CD4-positive, CD25-positive, alpha-beta regulatory T cell (primary cell): ENCODE measurements at regions not wholly inside any gene's neighbourhood (a gene's known extent, or its start where the extent isn't known, plus 50 kb on each side); places are given as distances from the start of the nearest gene placed in this dataset.

Experiments used
- ATAC-seq, 2 donors: fragments of 150-1000 bp; cut with Tn5 transposase; one replicate each; pipeline ENCODE4 v1.10.0; 2021; ENCODE audit warnings: low read depth in 2 of 2, moderate number of reproducible peaks in 2 of 2, moderate library complexity in 1 of 2
- DNase-seq, 3 donors: peaks; one replicate each; pipeline versions ENCODE4 v3.0.0 to v3.0.0-alpha.2; 2012 to 2022; ENCODE audit warnings: mixed read lengths in 1 of 3
- H3K27ac ChIP-seq: one replicate; pipeline ENCODE4 v1.7.0; 2013; ENCODE audit warnings: mild to moderate bottlenecking, low read length; ENCODE audit not compliant: insufficient read depth, poor library complexity, severe bottlenecking
- H3K27me3 ChIP-seq: one replicate; pipeline ENCODE4 v1.7.0; 2013; ENCODE audit warnings: low read length; ENCODE audit not compliant: control insufficient read depth, insufficient read depth
- H3K36me3 ChIP-seq: one replicate; pipeline ENCODE4 v1.7.0; 2013; ENCODE audit warnings: mild to moderate bottlenecking, low read length, moderate library complexity; ENCODE audit not compliant: control insufficient read depth, insufficient read depth
- H3K4me1 ChIP-seq: 2 replicates; pipeline ENCODE4 v1.7.0; 2013; ENCODE audit warnings: mild to moderate bottlenecking, low read length; ENCODE audit not compliant: insufficient read depth, control insufficient read depth, poor library complexity, severe bottlenecking
- H3K4me3 ChIP-seq: one replicate; pipeline ENCODE4 v1.7.0; 2013; ENCODE audit warnings: low read depth, mild to moderate bottlenecking, low read length, moderate library complexity
- H3K9me3 ChIP-seq, 2 experiments: 1 replicate in 1 of 2; 2 replicates in 1 of 2; pipeline ENCODE4 v1.7.0; 2013; ENCODE audit warnings: low read length in 2 of 2, mild to moderate bottlenecking in 1 of 2, moderate library complexity in 1 of 2; ENCODE audit not compliant: control insufficient read depth in 2 of 2
- H3K27ac Mint-ChIP-seq, 3 donors: one replicate each; pipeline ENCODE4 v1.8.0; 2020 to 2022; ENCODE audit warnings: mild to moderate bottlenecking in 3 of 3, mixed read lengths in 3 of 3, moderate library complexity in 2 of 3
- H3K27me3 Mint-ChIP-seq: one replicate; pipeline ENCODE4 v1.8.0; 2022; ENCODE audit warnings: mild to moderate bottlenecking, mixed read lengths
- H3K36me3 Mint-ChIP-seq: one replicate; pipeline ENCODE4 v1.8.0; 2020; ENCODE audit warnings: mixed read lengths
- H3K4me1 Mint-ChIP-seq, 4 donors: one replicate each; pipeline ENCODE4 v1.8.0; 2020 to 2022; ENCODE audit warnings: mixed read lengths in 4 of 4, mild to moderate bottlenecking in 1 of 4
- H3K4me3 Mint-ChIP-seq, 4 donors: one replicate each; pipeline ENCODE4 v1.8.0; 2020 to 2022; ENCODE audit warnings: mild to moderate bottlenecking in 4 of 4, mixed read lengths in 4 of 4, moderate library complexity in 3 of 4
- H3K9me3 Mint-ChIP-seq, 7 donors: one replicate each; pipeline ENCODE4 v1.8.0; 2020 to 2022; ENCODE audit warnings: mixed read lengths in 7 of 7, mild to moderate bottlenecking in 3 of 7, moderate library complexity in 2 of 7

DNA sequence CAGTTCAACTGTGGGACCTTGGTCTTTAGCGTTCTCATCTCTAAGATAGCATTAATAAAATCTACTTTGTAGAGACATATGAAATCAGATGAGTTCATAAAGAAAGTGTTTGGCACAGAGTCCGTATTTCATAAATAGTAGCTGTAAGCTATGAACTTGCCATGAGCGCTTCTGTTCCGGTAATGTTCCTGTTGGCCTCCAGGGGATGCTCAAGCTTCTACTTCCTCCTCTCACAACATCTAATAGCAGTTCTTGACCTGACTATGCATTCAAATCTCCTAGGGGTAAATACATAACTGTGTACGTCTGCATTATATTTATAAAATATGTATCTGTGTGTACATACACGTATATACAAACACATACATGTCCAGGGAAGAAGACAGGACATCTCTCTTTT is 288.2 kb upstream of the TMPO start:
- Mint-ChIP-seq H3K9me3 (peaks cover 0 to 3% (median 0%) of the 10 kb centered on the region in 7 donors), H3K36me3 (no peaks in the 10 kb centered on the region), H3K27ac (no peak overlapping the region), H3K4me1 (no peaks in the 10 kb centered on the region), H3K27me3 (peaks cover 4% of the 10 kb centered on the region), H3K4me3 (no peak overlapping the region)
- H3K27ac ChIP-seq: no peak overlapping the region
- H3K36me3 ChIP-seq: no peaks in the 10 kb centered on the region
- H3K9me3 ChIP-seq: no peaks in the 10 kb centered on the region
- H3K27me3 ChIP-seq: peaks cover 2% of the 10 kb centered on the region
- ATAC-seq: no peak
- no peaks in the 10 kb centered on the region for H3K4me1 ChIP-seq
- no peak overlapping the region for H3K4me3 ChIP-seq
- peak in 1 of 3 donors; percentile 19 for DNase-seq

DNA sequence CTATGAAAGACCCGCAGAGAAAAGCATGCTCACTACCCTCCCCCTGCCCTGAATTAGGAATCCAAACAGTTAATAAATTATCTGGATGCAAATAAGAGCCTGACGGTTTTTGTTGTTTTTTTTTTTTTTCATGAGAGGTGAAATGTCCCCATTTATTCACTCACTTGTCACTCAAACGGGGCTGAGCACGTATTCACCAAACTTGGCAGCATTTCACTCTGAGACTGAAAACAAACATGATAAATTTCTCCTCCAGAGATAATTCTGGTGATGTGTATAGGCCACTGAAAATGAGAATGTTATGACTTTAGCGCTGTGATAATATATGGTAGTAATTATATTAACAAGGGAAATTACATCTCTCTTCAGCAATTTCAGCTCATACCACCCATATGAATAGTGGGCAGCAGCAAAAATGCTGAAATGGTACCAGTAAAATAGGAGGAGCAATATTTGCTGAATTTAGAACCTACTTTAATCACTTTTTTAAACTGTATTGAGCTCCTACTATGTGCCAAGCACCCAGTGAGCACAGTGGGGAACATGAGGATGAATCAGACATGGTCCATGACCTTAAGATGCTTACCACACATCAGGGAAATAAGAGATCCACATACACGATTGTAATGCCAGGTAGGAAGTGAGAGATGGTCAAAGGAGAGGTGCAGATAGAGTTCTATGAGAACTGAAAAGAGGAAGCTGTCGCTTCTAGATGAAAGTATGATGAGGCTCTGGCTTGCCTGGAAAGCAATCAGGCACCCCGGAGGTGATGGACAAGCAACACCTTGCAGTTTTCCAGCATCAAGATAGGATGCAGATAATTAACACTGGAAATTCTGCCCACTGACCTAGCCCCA is 286.5 kb upstream of the TMPO start:
- Histone ChIP-seq H3K27me3 (no peaks in the 10 kb centered on the region), H3K4me3 (no peak overlapping the region), H3K27ac (no peak overlapping the region), H3K36me3 (no peaks in the 10 kb centered on the region), H3K4me1 (no peaks in the 10 kb centered on the region), H3K9me3 (no peaks in the 10 kb centered on the region)
- Mint-ChIP-seq H3K4me1 (no peaks in the 10 kb centered on the region), H3K27ac (no peak overlapping the region), H3K27me3 (peaks cover 4% of the 10 kb centered on the region), H3K36me3 (no peaks in the 10 kb centered on the region), H3K4me3 (no peak overlapping the region), H3K9me3 (peaks cover 0 to 3% (median 0%) of the 10 kb centered on the region in 7 donors)
- ATAC-seq (no peak), DNase-seq (no peak)

DNA sequence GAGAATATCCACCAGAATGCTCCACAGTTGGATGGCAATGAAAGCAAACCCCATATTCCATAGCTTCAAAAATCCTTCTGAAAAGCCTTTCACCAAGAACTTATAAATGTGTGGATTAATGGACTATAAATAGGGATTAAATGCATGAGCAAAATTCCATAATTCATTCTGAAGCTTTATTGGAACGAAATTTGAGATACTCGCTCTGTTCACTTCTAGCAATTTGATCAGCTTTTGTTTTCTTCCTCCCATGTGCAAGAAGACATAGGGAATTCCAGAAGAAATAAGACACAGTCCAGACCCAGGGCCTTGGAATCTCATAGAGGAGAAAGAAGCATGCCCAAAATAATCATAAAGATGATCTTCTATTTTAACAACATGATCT is 285.9 kb upstream of the TMPO start:
- H3K4me3 Mint-ChIP-seq: no peak overlapping the region
- DNase-seq (no peak), ATAC-seq (no peak)
- no peaks in the 10 kb centered on the region for H3K9me3 ChIP-seq
- H3K27ac ChIP-seq: no peak overlapping the region
- H3K36me3 ChIP-seq: no peaks in the 10 kb centered on the region
- H3K4me1 ChIP-seq: no peaks in the 10 kb centered on the region
- no peaks in the 10 kb centered on the region for H3K27me3 ChIP-seq
- H3K27ac Mint-ChIP-seq: no peak overlapping the region
- no peak overlapping the region for H3K4me3 ChIP-seq
- H3K27me3 Mint-ChIP-seq: peaks cover 4% of the 10 kb centered on the region
- H3K36me3 Mint-ChIP-seq: no peaks in the 10 kb centered on the region
- peaks cover 0 to 3% (median 0%) of the 10 kb centered on the region in 7 donors for H3K9me3 Mint-ChIP-seq
- no peaks in the 10 kb centered on the region for H3K4me1 Mint-ChIP-seq

DNA sequence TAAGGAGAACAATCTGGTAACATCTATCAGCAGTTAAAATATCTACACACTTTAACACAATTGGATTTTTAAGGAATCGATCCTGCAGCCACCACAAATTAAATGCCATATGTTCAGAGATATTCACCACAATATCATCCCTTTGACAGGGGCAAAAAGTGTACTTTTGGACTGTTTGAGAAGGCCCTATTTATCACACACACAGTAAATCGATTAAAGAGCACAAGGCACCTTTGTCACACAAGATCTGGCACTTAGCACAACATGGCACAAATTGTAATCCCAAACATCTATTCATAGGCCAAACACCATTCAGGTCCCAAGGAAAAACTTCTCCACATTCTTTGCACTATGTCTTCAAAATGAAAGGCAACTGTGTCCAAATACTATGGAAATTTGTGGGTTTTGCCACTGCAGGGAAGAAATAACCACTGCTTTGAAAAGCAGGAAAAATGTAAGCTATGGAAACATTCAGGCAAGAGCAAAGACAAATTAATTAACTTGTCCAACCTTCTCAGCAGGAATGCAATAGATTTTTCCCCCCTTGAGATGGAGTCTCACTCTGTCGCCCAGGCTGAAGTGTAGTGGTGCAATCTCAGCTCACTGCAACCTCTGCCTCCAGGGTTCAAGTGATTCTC is 282.5 kb upstream of the TMPO start:
- Mint-ChIP-seq H3K27ac (no peak overlapping the region), H3K27me3 (peaks cover 4% of the 10 kb centered on the region), H3K9me3 (peaks cover 0 to 6% (median 0%) of the 10 kb centered on the region in 7 donors), H3K36me3 (no peaks in the 10 kb centered on the region), H3K4me1 (no peaks in the 10 kb centered on the region), H3K4me3 (no peak overlapping the region)
- Histone ChIP-seq H3K27ac (no peak overlapping the region), H3K9me3 (peaks cover 0 to 2% of the 10 kb centered on the region in 2 experiments), H3K4me1 (no peaks in the 10 kb centered on the region), H3K4me3 (no peak overlapping the region), H3K27me3 (no peaks in the 10 kb centered on the region), H3K36me3 (no peaks in the 10 kb centered on the region)
- no peak for ATAC-seq
- DNase-seq: no peak

DNA sequence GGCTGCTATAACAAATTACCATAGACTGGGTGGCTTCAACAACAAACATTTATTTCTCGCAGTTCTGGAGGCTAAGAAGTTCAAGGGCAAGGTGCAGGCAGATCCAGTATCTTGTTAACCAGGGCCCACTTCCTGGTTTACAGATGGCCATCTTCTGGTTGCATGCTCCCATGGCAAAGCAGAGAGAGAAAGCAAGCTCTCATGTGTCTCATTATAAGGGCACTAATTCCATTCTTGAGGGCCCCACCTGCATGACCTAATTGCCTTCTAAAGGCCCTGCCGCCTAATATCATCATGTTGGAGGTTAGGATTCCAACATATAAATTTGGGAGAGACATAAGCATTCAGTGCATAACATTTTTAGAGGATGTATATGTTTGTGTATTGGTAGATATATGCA is 280.1 kb upstream of the TMPO start:
- H3K4me3 ChIP-seq: no peak overlapping the region
- Mint-ChIP-seq H3K36me3 (no peaks in the 10 kb centered on the region), H3K4me3 (no peak overlapping the region), H3K4me1 (no peaks in the 10 kb centered on the region), H3K27me3 (no peaks in the 10 kb centered on the region), H3K27ac (no peak overlapping the region), H3K9me3 (peaks cover 0 to 8% (median 0%) of the 10 kb centered on the region in 7 donors)
- DNase-seq: no peak
- peaks cover 0 to 2% of the 10 kb centered on the region in 2 experiments for H3K9me3 ChIP-seq
- no peaks in the 10 kb centered on the region for H3K27me3 ChIP-seq
- no peaks in the 10 kb centered on the region for H3K4me1 ChIP-seq
- H3K27ac ChIP-seq: no peak overlapping the region
- no peaks in the 10 kb centered on the region for H3K36me3 ChIP-seq
- ATAC-seq: no peak

DNA sequence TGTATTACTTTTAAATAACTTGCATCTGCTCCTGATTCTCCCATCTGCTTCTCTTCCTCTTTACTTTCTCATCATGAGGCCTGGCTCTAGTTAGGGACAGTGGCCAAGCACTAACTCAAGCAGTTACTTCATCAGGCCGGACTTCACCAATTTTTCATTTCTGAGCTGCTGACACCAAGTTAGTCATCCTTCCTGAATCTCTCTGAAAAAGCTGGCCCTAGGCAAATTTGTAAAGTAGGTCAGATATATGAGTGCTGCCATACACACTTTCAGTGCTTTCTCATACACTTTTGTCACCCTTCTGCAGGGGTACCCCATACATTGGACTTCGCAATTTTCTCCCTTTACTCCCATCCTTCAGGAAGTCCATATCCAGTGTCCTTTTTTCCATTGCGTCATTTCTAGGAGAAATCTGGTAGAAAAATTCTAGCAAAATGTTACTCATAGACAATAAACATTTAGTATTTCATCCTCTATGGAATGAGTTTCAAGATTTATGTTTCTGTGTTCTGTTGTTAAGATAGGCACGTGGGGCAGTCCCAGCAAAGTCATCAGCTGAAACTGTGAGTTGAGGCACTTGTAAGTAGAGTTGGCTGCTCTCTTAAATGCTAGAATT is 276.8 kb upstream of the TMPO start:
- no peaks in the 10 kb centered on the region for H3K36me3 Mint-ChIP-seq
- peaks cover 0 to 2% of the 10 kb centered on the region in 2 experiments for H3K9me3 ChIP-seq
- no peak for ATAC-seq
- H3K27ac Mint-ChIP-seq: no peak overlapping the region
- DNase-seq: no peak
- no peaks in the 10 kb centered on the region for H3K4me1 Mint-ChIP-seq
- H3K27ac ChIP-seq: no peak overlapping the region
- H3K4me1 ChIP-seq: no peaks in the 10 kb centered on the region
- no peaks in the 10 kb centered on the region for H3K27me3 ChIP-seq
- H3K36me3 ChIP-seq: no peaks in the 10 kb centered on the region
- H3K4me3 ChIP-seq: no peak overlapping the region
- H3K27me3 Mint-ChIP-seq: no peaks in the 10 kb centered on the region
- no peak overlapping the region for H3K4me3 Mint-ChIP-seq
- H3K9me3 Mint-ChIP-seq: peaks cover 0 to 8% (median 0%) of the 10 kb centered on the region in 7 donors

DNA sequence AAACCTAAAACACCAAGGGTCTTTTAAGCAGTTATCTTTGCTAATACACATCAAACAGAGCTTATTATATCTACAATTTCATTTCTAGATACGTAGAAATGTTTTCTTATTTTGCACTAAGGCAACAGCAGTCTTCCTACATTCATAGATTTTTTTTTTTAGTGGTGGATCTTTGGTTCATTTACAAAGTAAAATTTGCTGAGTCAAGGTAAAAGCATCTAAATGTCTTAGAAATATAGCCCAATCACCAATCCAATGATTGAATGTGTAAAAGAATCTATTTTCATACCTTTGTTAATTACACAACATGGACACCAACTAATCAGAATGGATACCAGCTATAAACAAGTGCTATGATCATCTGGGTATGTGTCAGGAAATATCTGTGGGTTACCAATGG is 272.2 kb upstream of the TMPO start:
- no peak overlapping the region for H3K27ac Mint-ChIP-seq
- Histone ChIP-seq H3K4me3 (no peak overlapping the region), H3K36me3 (no peaks in the 10 kb centered on the region), H3K9me3 (no peaks in the 10 kb centered on the region), H3K4me1 (no peaks in the 10 kb centered on the region), H3K27me3 (no peaks in the 10 kb centered on the region), H3K27ac (no peak overlapping the region)
- no peaks in the 10 kb centered on the region for H3K4me1 Mint-ChIP-seq
- no peaks in the 10 kb centered on the region for H3K36me3 Mint-ChIP-seq
- peaks cover 0 to 3% (median 0%) of the 10 kb centered on the region in 7 donors for H3K9me3 Mint-ChIP-seq
- DNase-seq (no peak), ATAC-seq (no peak)
- H3K27me3 Mint-ChIP-seq: no peaks in the 10 kb centered on the region
- H3K4me3 Mint-ChIP-seq: no peak overlapping the region
